Kidney epithelial cell (primary cell): ENCODE measurements at regions not wholly inside any gene's neighbourhood (a gene's known extent, or its start where the extent isn't known, plus 50 kb on each side); places are given as distances from the start of the nearest gene placed in this dataset.

Source experiments
- DNase-seq: peaks from one replicate; pipeline ENCODE4 v3.0.0-alpha.2; 2010; ENCODE audit warnings: low read depth
- H3K27me3 ChIP-seq: 2 replicates; pipeline ENCODE4 v1.6.0; 2011; ENCODE audit warnings: low read length; ENCODE audit not compliant: control insufficient read depth, insufficient read depth
- H3K36me3 ChIP-seq: 2 replicates; pipeline ENCODE4 v1.5.1; 2011; ENCODE audit warnings: low read length; ENCODE audit not compliant: control insufficient read depth, insufficient read depth
- H3K4me3 ChIP-seq: 2 replicates; pipeline ENCODE4 v1.5.1; 2011; ENCODE audit warnings: low read depth, mild to moderate bottlenecking, control low read depth, low read length
- CTCF ChIP-seq: IDR thresholded peaks from 2 replicates; pipeline ENCODE4 v1.5.1; 2011; ENCODE audit warnings: mild to moderate bottlenecking, moderate library complexity, low read length, control low read depth, inconsistent platforms; ENCODE audit not compliant: insufficient read depth, poor library complexity, severe bottlenecking

- no peak for DNase-seq
- no peaks in the 10 kb centered on the region for H3K27me3 ChIP-seq
- no peak for TF ChIP-seq CTCF
- H3K4me3 ChIP-seq: no peak overlapping the region
- no peaks in the 10 kb centered on the region for H3K36me3 ChIP-seq
Observed at GRCh38 chr10:119996944-119997343, 104.4 kb downstream of the SEC23IP start.

GRCh38 chr10:119997429-119997828, 104.9 kb downstream of the SEC23IP start:
- no peaks in the 10 kb centered on the region for H3K36me3 ChIP-seq
- no peak overlapping the region for H3K4me3 ChIP-seq
- no peak for DNase-seq
- H3K27me3 ChIP-seq: no peaks in the 10 kb centered on the region
- TF ChIP-seq CTCF: no peak

- TF ChIP-seq CTCF: no peak
- H3K36me3 ChIP-seq: no peaks in the 10 kb centered on the region
Observed at GRCh38 chr10:120002785-120003184, 110.3 kb downstream of the SEC23IP start.

GRCh38 chr10:120005207-120006201, 113.0 kb downstream of the SEC23IP start:
- Histone ChIP-seq H3K27me3 (no peaks in the 10 kb centered on the region), H3K4me3 (no peak overlapping the region), H3K36me3 (no peaks in the 10 kb centered on the region)
- no peak for DNase-seq
- no peak for TF ChIP-seq CTCF

More at GRCh38 chr10:120002785-120003184, 110.3 kb downstream of the SEC23IP start:
- H3K4me3 ChIP-seq: no peak overlapping the region
- no peak for DNase-seq
- no peaks in the 10 kb centered on the region for H3K27me3 ChIP-seq

- Histone ChIP-seq H3K36me3 (no peaks in the 10 kb centered on the region), H3K4me3 (no peak overlapping the region), H3K27me3 (peaks cover 11% of the 10 kb centered on the region)
- no peak for TF ChIP-seq CTCF
- DNase-seq: no peak
Observed at GRCh38 chr10:120007261-120007660, 114.7 kb downstream of the SEC23IP start.
